GM18505 (cell line): ENCODE measurements at regions not wholly inside any gene's neighbourhood (a gene's known extent, or its start where the extent isn't known, plus 50 kb on each side); places are given as distances from the start of the nearest gene placed in this dataset.

ENCODE experiments used
- ATAC-seq: cut with Tn5 transposase; IDR thresholded peaks from one replicate; pipeline ENCODE4 v1.9.1; 2021; ENCODE audit not compliant: unreplicated experiment
- POLR2A ChIP-seq: IDR thresholded peaks from 4 replicates; pipeline ENCODE4 v1.6.1; 2011; ENCODE audit warnings: borderline replicate concordance; ENCODE audit not compliant: insufficient read depth, insufficient read length; ENCODE audit errors: extremely low read depth

- ATAC-seq: no peak
Measured at GRCh38 chr5:39843767-39844166, 419.0 kb upstream of the DAB2 start.

DNA sequence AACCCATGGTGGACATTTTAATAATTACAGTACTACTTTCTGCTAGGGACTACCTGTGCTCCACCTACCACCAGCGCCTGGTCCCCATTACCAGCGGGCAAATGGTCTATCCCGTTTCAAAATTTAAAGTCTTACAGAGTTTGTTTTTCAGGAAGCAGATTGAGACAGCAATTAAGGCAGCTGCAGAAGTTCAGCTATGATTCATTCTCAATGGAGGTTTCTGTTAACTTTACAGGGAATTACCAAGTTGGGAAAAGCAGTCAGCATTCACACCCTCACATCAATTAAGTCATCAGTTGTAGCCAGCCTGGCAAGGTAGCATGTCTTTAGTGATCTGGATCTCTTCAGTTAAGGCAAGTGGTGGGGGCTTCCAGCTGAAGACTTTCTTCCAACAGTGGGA lies 410.6 kb upstream of the DAB2 start:
- no peak for TF ChIP-seq POLR2A
- no peak for ATAC-seq

More at GRCh38 chr5:39843767-39844166, 419.0 kb upstream of the DAB2 start:
- no peak for TF ChIP-seq POLR2A

DNA sequence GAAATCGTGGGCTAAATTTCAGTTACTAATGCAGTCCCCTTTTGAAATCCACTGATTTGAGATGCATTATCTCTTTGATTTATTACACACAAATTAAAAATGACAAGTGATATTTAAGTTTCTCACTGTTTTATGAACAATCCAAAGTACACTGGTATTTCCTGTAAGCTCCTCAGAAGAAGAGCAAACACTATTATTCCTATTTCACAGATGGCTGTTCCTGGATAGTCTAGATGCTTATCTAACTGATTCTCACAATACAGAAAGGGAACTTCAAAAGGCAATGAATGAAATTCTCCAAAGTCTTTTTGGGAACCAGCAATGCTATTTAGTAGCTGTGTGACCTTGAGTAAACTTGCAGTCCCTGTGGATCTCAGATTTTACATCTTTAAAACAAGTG lies 404.7 kb upstream of the DAB2 start:
- no peak for ATAC-seq
- TF ChIP-seq POLR2A: no peak

DNA sequence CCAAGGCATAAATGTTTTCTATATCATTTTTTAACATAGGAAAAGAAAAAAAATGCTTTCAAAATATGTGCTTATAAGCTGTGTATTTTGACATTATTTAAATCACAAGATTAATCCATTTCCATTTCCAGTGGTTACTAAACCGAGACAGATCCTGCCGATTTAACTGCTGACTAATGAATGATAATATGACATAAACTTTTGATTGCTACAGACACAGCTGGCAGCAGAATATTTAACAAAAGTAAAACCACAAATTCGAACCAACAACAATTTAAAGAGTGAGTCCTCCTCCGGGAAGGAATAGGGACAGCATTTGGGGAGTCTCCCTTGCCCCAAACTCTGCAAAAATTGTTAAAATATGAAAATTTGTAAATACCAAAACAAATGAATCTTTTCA lies 401.3 kb upstream of the DAB2 start:
- no peak for TF ChIP-seq POLR2A
- no peak for ATAC-seq

DNA sequence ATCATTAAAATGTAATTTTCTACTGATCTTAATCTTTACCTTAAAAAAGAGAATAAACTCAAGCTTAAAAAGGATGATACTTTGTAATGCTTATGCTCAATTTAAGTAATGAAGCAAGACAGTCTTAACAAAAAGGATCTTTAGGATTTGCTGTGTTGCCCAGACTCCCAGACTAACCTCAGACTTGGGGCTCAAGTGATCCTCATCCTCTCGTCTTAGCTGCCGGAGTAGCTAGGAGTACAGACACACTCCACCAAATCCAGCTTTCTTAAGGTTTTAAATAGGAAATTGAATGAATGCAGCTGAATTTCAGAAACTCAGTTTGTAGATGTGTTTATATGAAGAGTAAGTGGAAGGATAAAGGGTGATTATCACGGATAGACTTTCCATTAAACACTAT lies 400.5 kb upstream of the DAB2 start:
- no peak for TF ChIP-seq POLR2A

GRCh38 chr5:39822020-39822419 lies 397.2 kb upstream of the DAB2 start:
- no peak for ATAC-seq

More for the DNA sequence above, 400.5 kb upstream of the DAB2 start:
- ATAC-seq: no peak

DNA sequence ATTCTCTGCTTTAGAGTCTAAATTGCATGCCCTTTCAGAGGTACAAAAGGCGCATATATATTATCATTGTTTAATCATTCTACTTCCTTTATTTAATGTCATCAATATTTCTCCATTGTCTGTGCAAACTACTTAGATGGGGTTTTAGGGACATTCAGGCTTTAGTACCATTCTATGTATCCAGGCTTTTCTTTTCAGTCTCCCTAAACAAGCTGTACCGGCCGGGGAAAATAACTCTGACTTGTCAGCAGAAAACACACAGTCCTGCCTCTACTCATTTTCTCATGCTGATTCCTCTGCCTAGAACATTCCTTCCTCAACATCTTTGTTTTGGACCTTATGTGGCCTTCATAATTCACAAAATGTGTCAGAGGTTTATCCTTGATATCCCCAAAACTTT lies 392.1 kb upstream of the DAB2 start:
- ATAC-seq: no peak
- TF ChIP-seq POLR2A: no peak

More at GRCh38 chr5:39822020-39822419, 397.2 kb upstream of the DAB2 start:
- TF ChIP-seq POLR2A: no peak

DNA sequence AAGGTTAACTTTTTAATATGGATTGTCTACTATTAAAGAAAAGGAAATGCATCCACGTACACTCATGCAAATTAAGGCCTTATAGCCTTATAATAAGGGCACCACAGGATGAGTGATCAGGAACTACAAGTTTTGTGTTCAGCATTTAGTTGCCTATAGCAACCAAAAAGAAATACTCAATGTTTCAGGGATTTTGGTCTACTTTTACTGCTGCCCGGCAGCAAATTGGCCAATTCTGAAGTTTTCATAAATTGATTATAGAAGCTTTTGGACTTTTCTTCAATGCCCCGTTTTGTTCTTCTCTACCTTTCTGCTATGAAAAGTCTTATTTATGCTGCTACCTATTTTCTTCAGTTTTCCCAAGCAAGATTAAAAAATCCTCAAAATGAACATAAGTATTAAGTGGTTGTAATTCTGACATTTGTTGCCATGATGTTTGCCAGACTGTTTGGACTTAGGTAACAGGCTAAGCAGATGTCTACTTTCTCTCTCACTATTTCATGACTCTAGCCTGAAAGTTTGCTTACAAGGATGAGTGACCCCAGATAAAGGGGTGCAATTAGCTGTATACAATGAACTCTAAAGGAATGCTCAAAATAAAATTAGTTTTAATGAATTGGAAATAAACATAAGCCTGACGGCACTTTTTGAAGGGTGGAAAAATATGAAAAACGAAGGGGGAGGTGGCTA lies 391.5 kb upstream of the DAB2 start:
- no peak for TF ChIP-seq POLR2A
- no peak for ATAC-seq

DNA sequence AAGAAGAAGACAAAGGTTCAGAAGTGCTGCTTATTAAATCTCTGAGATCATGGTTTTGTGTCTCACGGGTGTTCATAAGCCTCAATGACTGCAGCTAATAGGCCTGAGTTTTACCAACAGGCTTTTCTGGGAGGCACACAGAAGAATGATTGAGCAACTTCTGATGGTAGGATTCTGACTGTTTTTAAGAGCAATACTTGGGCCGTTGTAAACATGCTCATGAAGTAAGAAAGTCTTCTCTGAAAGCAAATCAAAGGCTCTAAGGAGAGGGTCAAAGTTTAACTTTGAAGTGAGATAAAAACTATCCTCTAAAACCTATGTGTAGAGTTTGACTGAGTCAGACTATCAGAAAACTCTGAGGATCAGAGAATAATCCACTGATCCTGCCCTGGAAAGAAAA lies 390.9 kb upstream of the DAB2 start:
- ATAC-seq: no peak

DNA sequence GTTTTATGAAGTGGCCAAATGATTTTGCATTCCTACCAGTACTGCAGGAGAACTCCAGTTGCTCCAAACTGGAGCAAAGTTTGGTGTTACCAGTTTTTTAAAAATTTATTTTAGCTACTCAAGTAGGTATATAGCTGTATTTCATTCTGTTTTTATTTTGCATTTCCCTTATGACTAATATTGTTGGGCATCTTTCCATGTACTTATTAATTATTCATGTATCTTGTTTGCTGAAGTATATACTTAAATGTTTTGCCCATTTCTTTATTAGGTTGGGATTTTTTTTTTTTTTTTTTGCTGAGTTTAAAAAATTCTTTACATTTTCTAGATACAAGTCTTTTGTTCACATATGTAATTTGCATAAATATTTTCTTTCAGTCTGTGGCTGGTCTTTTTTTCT lies 386.6 kb upstream of the DAB2 start:
- ATAC-seq: no peak
- TF ChIP-seq POLR2A: no peak

More for the DNA sequence above, 390.9 kb upstream of the DAB2 start:
- no peak for TF ChIP-seq POLR2A

DNA sequence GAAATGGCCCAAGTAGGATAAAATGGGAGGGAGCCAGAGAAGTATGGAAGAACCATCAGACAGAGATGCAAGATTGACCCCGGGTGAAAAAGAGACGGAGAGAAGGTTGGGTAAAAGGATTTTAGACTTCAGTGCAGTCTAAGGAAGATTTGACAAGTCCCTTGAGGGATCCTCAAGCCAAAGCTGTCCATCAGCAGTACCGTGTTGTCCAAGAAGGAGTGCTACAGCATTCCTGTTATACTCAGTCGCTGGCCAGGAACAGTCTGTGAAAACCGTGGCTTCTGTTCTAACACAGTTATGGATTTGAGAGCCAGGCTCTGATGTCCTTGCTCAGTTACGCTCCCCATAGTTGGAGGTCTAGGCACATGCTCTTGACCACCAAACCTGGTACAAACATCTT lies 383.9 kb upstream of the DAB2 start:
- ATAC-seq: no peak
- TF ChIP-seq POLR2A: no peak

GRCh38 chr5:39801306-39801705 lies 376.5 kb upstream of the DAB2 start:
- no peak for ATAC-seq
- TF ChIP-seq POLR2A: no peak

DNA sequence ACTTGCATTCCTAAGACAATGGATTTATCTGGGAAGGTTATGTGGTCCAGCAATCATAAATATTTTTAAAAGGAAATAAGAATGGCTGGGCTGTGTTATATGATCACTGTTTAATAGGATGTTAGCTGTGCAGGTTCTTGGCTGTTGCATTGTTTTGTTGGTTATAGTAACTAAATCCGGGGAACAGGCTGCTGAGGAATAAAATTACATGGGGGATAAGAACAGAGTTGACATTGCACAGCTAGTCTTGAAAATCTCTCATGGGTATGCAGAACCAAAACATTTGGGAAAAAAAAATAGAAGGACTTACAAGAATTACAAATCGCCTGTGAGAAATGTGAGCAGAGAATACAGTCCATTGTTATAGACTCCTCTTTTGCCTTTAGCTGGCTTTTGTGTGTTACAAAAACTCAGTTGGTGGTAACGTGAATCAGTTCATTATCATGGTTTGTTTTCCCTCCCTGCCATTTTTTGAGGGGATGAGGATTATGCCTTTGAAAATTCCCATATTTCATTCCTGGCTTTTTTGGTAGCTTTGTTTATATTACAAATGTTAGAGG lies 375.3 kb upstream of the DAB2 start:
- no peak for ATAC-seq
- TF ChIP-seq POLR2A: no peak

DNA sequence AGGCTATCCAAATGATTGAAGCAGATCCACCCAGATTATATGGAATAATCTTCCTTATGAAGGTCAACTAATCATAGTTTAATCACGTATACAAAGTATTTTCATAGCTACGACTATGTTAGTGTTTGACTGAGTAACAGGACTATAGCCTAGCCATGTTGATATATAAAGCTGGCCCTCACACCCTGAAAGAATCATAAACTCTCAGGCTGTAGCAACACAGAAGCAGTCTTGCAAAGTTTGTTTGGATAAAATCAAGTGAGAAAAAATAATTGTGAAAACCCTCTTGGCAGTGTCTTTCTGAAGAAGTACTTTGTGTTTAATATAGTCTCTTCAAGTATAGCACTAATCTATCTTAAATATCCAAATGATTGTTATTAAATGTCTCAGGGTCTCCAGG lies 374.5 kb upstream of the DAB2 start:
- TF ChIP-seq POLR2A: no peak
- ATAC-seq: no peak

- no peak for TF ChIP-seq POLR2A
- ATAC-seq: no peak
Measured at GRCh38 chr5:39794513-39795210, 369.9 kb upstream of the DAB2 start.

- no peak for TF ChIP-seq POLR2A
- no peak for ATAC-seq
Measured at GRCh38 chr5:39785410-39785809, 360.6 kb upstream of the DAB2 start.
